T-cell (primary cell): ENCODE measurements at regions not wholly inside any gene's neighbourhood (a gene's known extent, or its start where the extent isn't known, plus 50 kb on each side); places are given as distances from the start of the nearest gene placed in this dataset.

Experiments used
- ATAC-seq, 4 experiments: fragments of 200-7000 bp in 3 of 4; fragments of 150-1000 bp in 1 of 4; cut with Tn5 transposase; replicated peaks in 1 of 4; 1 replicate in 3 of 4; 2 replicates in 1 of 4; pipeline ENCODE4 v1.10.0; 2021; ENCODE audit warnings: moderate library complexity in 3 of 4, mild to moderate bottlenecking in 2 of 4, moderate number of reproducible peaks in 1 of 4
- CTCF ChIA-PET, 2 donors: fragments of 300-600 bp; sonication (Branson Sonifier 250); formaldehyde crosslinking; loops; one replicate each; lab custom pipeline; 2022; ENCODE audit warnings: antibody characterized with exemption in 2 of 2; lab: Charles Lee
- POLR2A ChIA-PET, 2 donors: fragments of 300-600 bp; sonication (Branson Sonifier 250); formaldehyde crosslinking; loops; one replicate each; lab custom pipeline; 2022; ENCODE audit warnings: antibody characterized with exemption in 2 of 2; lab: Charles Lee
- DNase-seq, 35 experiments: peaks; one replicate each; pipeline versions ENCODE4 v3.0.0 to v3.0.0-alpha.2; 2013 to 2023
- H3K27ac ChIP-seq: one replicate; pipeline ENCODE4 v1.5.1; 2013; ENCODE audit warnings: low read length
- H3K27me3 ChIP-seq, 2 experiments: replicated peaks in 1 of 2; 1 replicate in 1 of 2; 2 replicates in 1 of 2; pipeline versions ENCODE4 v1.6.1 to v1.7.0; 2013; ENCODE audit warnings: low read length in 1 of 2, mixed read lengths in 1 of 2; ENCODE audit not compliant: control insufficient read depth in 2 of 2, insufficient read depth in 2 of 2; ENCODE audit errors: extremely low read depth in 1 of 2
- H3K36me3 ChIP-seq, 2 donors: 1 replicate in 1 of 2; 2 replicates in 1 of 2; pipeline versions ENCODE4 v1.6.1 to v1.7.0; 2013; ENCODE audit warnings: low read length in 1 of 2; ENCODE audit not compliant: control insufficient read depth in 2 of 2, insufficient read depth in 1 of 2; ENCODE audit errors: extremely low read depth in 1 of 2
- H3K4me1 ChIP-seq, 2 experiments: 1 replicate in 1 of 2; 2 replicates in 1 of 2; pipeline versions ENCODE4 v1.6.1 to v1.7.0; 2013; ENCODE audit warnings: low read length in 2 of 2, mixed read lengths in 1 of 2; ENCODE audit not compliant: insufficient read depth in 2 of 2, control insufficient read depth in 1 of 2; ENCODE audit errors: extremely low read depth in 1 of 2
- H3K4me3 ChIP-seq, 2 donors: 1 replicate in 1 of 2; 2 replicates in 1 of 2; pipeline versions ENCODE4 v1.5.1 to v1.7.0; 2013; ENCODE audit warnings: mild to moderate bottlenecking in 2 of 2, low read length in 1 of 2, moderate library complexity in 1 of 2; ENCODE audit not compliant: control insufficient read depth in 1 of 2; ENCODE audit errors: extremely low read depth in 1 of 2
- H3K9me3 ChIP-seq: 2 replicates; pipeline ENCODE4 v1.7.0; 2013
- H3K27ac Mint-ChIP-seq, 2 donors: one replicate each; pipeline ENCODE4 v1.8.0; 2020 to 2021; ENCODE audit warnings: mild to moderate bottlenecking in 2 of 2, mixed read lengths in 2 of 2
- H3K27me3 Mint-ChIP-seq, 2 donors: one replicate each; pipeline ENCODE4 v1.8.0; 2021 to 2022; ENCODE audit warnings: mixed read lengths in 2 of 2
- H3K36me3 Mint-ChIP-seq: one replicate; pipeline ENCODE4 v1.8.0; 2021; ENCODE audit warnings: mixed read lengths
- H3K4me1 Mint-ChIP-seq, 3 donors: one replicate each; pipeline ENCODE4 v1.8.0; 2020 to 2022; ENCODE audit warnings: mixed read lengths in 3 of 3, mild to moderate bottlenecking in 1 of 3
- H3K4me3 Mint-ChIP-seq, 3 donors: one replicate each; pipeline ENCODE4 v1.8.0; 2020 to 2022; ENCODE audit warnings: mild to moderate bottlenecking in 3 of 3, mixed read lengths in 3 of 3, moderate library complexity in 3 of 3
- H3K9me3 Mint-ChIP-seq, 3 donors: one replicate each; pipeline ENCODE4 v1.8.0; 2020 to 2022; ENCODE audit warnings: mixed read lengths in 3 of 3
- WGBS: methylation state at CpG from one replicate; pipeline ENCODE4 v1.1.5; 2013; ENCODE audit warnings: missing lambda C conversion rate; ENCODE audit not compliant: insufficient coverage; 5-methylcytosine and 5-hydroxymethylcytosine counted together

GRCh38 chr9:134560206-134560605, 81.4 kb upstream of the COL5A1 start:
- H3K4me1 Mint-ChIP-seq = peaks cover 0 to 5% (median 3%) of the 10 kb centered on the region in 3 donors
- Histone ChIP-seq H3K27ac (no peak overlapping the region), H3K4me1 (peaks cover 2 to 3% of the 10 kb centered on the region in 2 experiments), H3K4me3 (no peak overlapping the region), H3K27me3 (peaks cover 0 to 21% of the 10 kb centered on the region in 2 experiments), H3K36me3 (no peaks in the 10 kb centered on the region), H3K9me3 (no peaks in the 10 kb centered on the region)
- H3K36me3 Mint-ChIP-seq = no peaks in the 10 kb centered on the region
- peaks cover 19% of the 10 kb centered on the region in 2 donors for H3K27me3 Mint-ChIP-seq
- ChIA-PET CTCF (no interaction called here), POLR2A (no interaction called here)
- no peak for DNase-seq
- H3K27ac Mint-ChIP-seq = no peak overlapping the region
- no peaks in the 10 kb centered on the region for H3K9me3 Mint-ChIP-seq
- H3K4me3 Mint-ChIP-seq = no peak overlapping the region
- ATAC-seq = no peak
- WGBS = no CpG with 5 or more reads among the region's 5 CpGs

- H3K27ac Mint-ChIP-seq = no peak overlapping the region
Observed at GRCh38 chr9:134560654-134561053, 80.9 kb upstream of the COL5A1 start.

GRCh38 chr9:134561427-134562145, 80.0 kb upstream of the COL5A1 start:
- Histone ChIP-seq H3K27ac (no peak overlapping the region), H3K27me3 (peaks cover 0 to 10% of the 10 kb centered on the region in 2 experiments), H3K4me1 (peaks cover 2 to 3% of the 10 kb centered on the region in 2 experiments), H3K36me3 (no peaks in the 10 kb centered on the region), H3K9me3 (no peaks in the 10 kb centered on the region), H3K4me3 (no peak overlapping the region)
- Mint-ChIP-seq H3K27me3 (peaks cover 15 to 19% of the 10 kb centered on the region in 2 donors), H3K4me3 (no peak overlapping the region), H3K36me3 (no peaks in the 10 kb centered on the region), H3K4me1 (peaks cover 0 to 5% (median 3%) of the 10 kb centered on the region in 3 donors), H3K27ac (no peak overlapping the region), H3K9me3 (no peaks in the 10 kb centered on the region)
- ATAC-seq (no peak), DNase-seq (no peak)
- ChIA-PET CTCF (interaction anchor here in 1 of 2 donors (0.6 kb wide), 1 partner anchor 1711 kb away, joined by 6 read pairs; no protein-coding TSS in a partner anchor), POLR2A (no interaction called here)
- 84% methylated on average over 5 of the region's 12 CpGs for WGBS

More at GRCh38 chr9:134560654-134561053, 80.9 kb upstream of the COL5A1 start:
- WGBS = 26% methylated on average over 2 of the region's 10 CpGs
- Mint-ChIP-seq H3K36me3 (no peaks in the 10 kb centered on the region), H3K4me1 (peaks cover 0 to 5% (median 3%) of the 10 kb centered on the region in 3 donors), H3K27me3 (peaks cover 16 to 19% of the 10 kb centered on the region in 2 donors), H3K4me3 (no peak overlapping the region), H3K9me3 (no peaks in the 10 kb centered on the region)
- ChIA-PET POLR2A (no interaction called here), CTCF (no interaction called here)
- ATAC-seq = no peak
- H3K36me3 ChIP-seq = no peaks in the 10 kb centered on the region
- DNase-seq = no peak
- peaks cover 0 to 16% of the 10 kb centered on the region in 2 experiments for H3K27me3 ChIP-seq
- H3K4me1 ChIP-seq = peaks cover 2 to 3% of the 10 kb centered on the region in 2 experiments
- H3K4me3 ChIP-seq = no peak overlapping the region
- no peaks in the 10 kb centered on the region for H3K9me3 ChIP-seq
- no peak overlapping the region for H3K27ac ChIP-seq

- no peak overlapping the region for H3K4me3 Mint-ChIP-seq
- Histone ChIP-seq H3K36me3 (no peaks in the 10 kb centered on the region), H3K4me1 (peaks cover 2 to 3% of the 10 kb centered on the region in 2 experiments), H3K4me3 (no peak overlapping the region), H3K27ac (no peak overlapping the region), H3K27me3 (peaks cover 0 to 7% of the 10 kb centered on the region in 2 experiments), H3K9me3 (no peaks in the 10 kb centered on the region)
- ChIA-PET CTCF (no interaction called here), POLR2A (no interaction called here)
- H3K4me1 Mint-ChIP-seq = peaks cover 0 to 5% (median 3%) of the 10 kb centered on the region in 3 donors
- peaks cover 10 to 14% of the 10 kb centered on the region in 2 donors for H3K27me3 Mint-ChIP-seq
- ATAC-seq = no peak
- no peak overlapping the region for H3K27ac Mint-ChIP-seq
- peaks cover 1 to 7% (median 2%) of the 10 kb centered on the region in 3 donors for H3K9me3 Mint-ChIP-seq
- H3K36me3 Mint-ChIP-seq = no peaks in the 10 kb centered on the region
- WGBS = 89% methylated on average over 4 of the region's 5 CpGs
- no peak for DNase-seq
Observed at GRCh38 chr9:134562146-134562849, 79.3 kb upstream of the COL5A1 start.

GRCh38 chr9:134563397-134563796, 78.2 kb upstream of the COL5A1 start:
- H3K4me3 Mint-ChIP-seq = no peak overlapping the region
- no CpG with 5 or more reads among the region's 4 CpGs for WGBS
- H3K4me1 Mint-ChIP-seq = peaks cover 0 to 5% (median 3%) of the 10 kb centered on the region in 3 donors
- no peak overlapping the region for H3K4me3 ChIP-seq
- no peaks in the 10 kb centered on the region for H3K36me3 ChIP-seq
- peaks cover 4 to 11% (median 5%) of the 10 kb centered on the region in 3 donors for H3K9me3 Mint-ChIP-seq
- POLR2A ChIA-PET = no interaction called here
- peaks cover 0 to 3% of the 10 kb centered on the region in 2 experiments for H3K27me3 ChIP-seq
- peaks cover 2 to 3% of the 10 kb centered on the region in 2 experiments for H3K4me1 ChIP-seq
- DNase-seq (no peak), ATAC-seq (no peak)
- no peaks in the 10 kb centered on the region for H3K9me3 ChIP-seq
- no peaks in the 10 kb centered on the region for H3K36me3 Mint-ChIP-seq
- H3K27ac Mint-ChIP-seq = no peak overlapping the region
- H3K27me3 Mint-ChIP-seq = peaks cover 8 to 10% of the 10 kb centered on the region in 2 donors
- H3K27ac ChIP-seq = no peak overlapping the region
- CTCF ChIA-PET = no interaction called here

- no peaks in the 10 kb centered on the region for H3K27me3 ChIP-seq
- H3K4me1 ChIP-seq = peaks cover 2 to 3% of the 10 kb centered on the region in 2 experiments
- WGBS = 89% methylated on average over 10 of the region's 16 CpGs
- Mint-ChIP-seq H3K4me1 (peaks cover 0 to 5% (median 3%) of the 10 kb centered on the region in 3 donors), H3K36me3 (no peaks in the 10 kb centered on the region), H3K27ac (no peak overlapping the region), H3K27me3 (peaks cover under 1 to 3% of the 10 kb centered on the region in 2 donors), H3K4me3 (no peak overlapping the region), H3K9me3 (peaks cover 4 to 11% (median 5%) of the 10 kb centered on the region in 3 donors)
- ATAC-seq (no peak), DNase-seq (no peak)
- no peak overlapping the region for H3K4me3 ChIP-seq
- no peaks in the 10 kb centered on the region for H3K36me3 ChIP-seq
- CTCF ChIA-PET = no interaction called here
- H3K9me3 ChIP-seq = no peaks in the 10 kb centered on the region
- POLR2A ChIA-PET = no interaction called here
- no peak overlapping the region for H3K27ac ChIP-seq
Observed at GRCh38 chr9:134564431-134565170, 77.0 kb upstream of the COL5A1 start.
